ENCODE measurements at regions not wholly inside any gene's neighbourhood (a gene's known extent, or its start where the extent isn't known, plus 50 kb on each side); places are given as distances from the start of the nearest gene placed in this dataset.
"Not testable (repeated sequence)": the region's sequence is repeated elsewhere in the genome, so short reads cannot be mapped to it uniquely, and the experiment has no call there.

- TF ChIP-seq, protein P1, sequence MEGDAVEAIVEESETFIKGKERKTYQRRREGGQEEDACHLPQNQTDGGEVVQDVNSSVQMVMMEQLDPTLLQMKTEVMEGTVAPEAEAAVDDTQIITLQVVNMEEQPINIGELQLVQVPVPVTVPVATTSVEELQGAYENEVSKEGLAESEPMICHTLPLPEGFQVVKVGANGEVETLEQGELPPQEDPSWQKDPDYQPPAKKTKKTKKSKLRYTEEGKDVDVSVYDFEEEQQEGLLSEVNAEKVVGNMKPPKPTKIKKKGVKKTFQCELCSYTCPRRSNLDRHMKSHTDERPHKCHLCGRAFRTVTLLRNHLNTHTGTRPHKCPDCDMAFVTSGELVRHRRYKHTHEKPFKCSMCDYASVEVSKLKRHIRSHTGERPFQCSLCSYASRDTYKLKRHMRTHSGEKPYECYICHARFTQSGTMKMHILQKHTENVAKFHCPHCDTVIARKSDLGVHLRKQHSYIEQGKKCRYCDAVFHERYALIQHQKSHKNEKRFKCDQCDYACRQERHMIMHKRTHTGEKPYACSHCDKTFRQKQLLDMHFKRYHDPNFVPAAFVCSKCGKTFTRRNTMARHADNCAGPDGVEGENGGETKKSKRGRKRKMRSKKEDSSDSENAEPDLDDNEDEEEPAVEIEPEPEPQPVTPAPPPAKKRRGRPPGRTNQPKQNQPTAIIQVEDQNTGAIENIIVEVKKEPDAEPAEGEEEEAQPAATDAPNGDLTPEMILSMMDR (IDR thresholded peaks at IDR 0.05; ENCODE audit: insufficient read depth, low read length): no peak
- DNase-seq (ENCODE audit: low read depth): no peak
- no peak overlapping the region for H3K4me3 ChIP-seq (ENCODE audit: low read depth, low read length)
These were observed 197.6 kb upstream of the SMLR1 start for GRCh38 chr6:130629640-130630039.

GRCh38 chr6:130632277-130632676 is 194.9 kb upstream of the SMLR1 start:
- no peak overlapping the region for H3K4me3 ChIP-seq (ENCODE audit: low read depth, low read length)
- TF ChIP-seq, protein P1 (IDR thresholded peaks at IDR 0.05; ENCODE audit: insufficient read depth, low read length): no peak
- peak; percentile 45 for DNase-seq (ENCODE audit: low read depth)

DNA sequence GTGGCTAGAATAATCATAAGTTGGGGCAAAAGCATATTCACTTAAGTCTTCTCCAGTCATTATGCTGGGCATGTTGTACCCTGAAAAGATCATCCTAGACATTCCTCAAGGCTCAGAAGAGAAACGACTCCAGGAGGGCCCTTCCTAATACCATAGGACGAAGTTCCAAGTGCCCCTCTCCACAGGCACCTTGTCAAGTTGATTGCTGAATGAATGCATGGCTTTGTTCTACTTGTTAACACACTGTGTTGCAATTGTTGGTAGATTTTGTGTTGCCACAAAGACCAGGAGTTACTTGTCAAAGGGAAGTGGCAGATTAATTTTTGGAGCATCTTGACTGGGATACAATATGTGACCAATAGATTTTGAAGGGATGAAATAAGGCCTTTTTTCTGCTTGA is 194.3 kb upstream of the SMLR1 start:
- TF ChIP-seq, protein P1 (IDR thresholded peaks at IDR 0.05; ENCODE audit: insufficient read depth, low read length): no peak
- DNase-seq (ENCODE audit: low read depth): no peak
- H3K4me3 ChIP-seq (ENCODE audit: low read depth, low read length): no peak overlapping the region

DNA sequence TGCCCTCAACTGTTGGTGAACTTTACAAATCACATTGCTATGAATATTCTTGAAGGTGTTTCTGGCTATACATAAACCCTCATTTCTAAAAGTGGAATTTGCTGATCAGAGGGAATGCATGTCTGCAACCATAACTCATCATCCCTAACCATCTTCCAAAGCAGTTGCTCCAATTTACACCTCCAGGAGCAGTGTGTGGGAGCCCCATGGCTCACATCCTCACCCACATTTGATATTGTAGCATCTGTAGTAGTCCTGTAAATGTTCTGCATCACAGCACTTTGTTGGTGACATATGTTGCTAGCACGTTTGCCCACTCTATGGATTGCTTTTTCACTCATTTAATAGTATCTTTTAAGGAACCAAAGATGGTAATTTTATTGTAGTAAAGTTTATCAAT is 183.8 kb upstream of the SMLR1 start:
- TF ChIP-seq, protein P1 (IDR thresholded peaks at IDR 0.05; ENCODE audit: insufficient read depth, low read length): no peak
- DNase-seq (ENCODE audit: low read depth): no peak
- no peak overlapping the region for H3K4me3 ChIP-seq (ENCODE audit: low read depth, low read length)

GRCh38 chr6:130644175-130644574 is 183.0 kb upstream of the SMLR1 start:
- TF ChIP-seq, protein P1 (IDR thresholded peaks at IDR 0.05; ENCODE audit: insufficient read depth, low read length): no peak
- H3K4me3 ChIP-seq (ENCODE audit: low read depth, low read length): no peak overlapping the region
- DNase-seq (ENCODE audit: low read depth): no peak

DNA sequence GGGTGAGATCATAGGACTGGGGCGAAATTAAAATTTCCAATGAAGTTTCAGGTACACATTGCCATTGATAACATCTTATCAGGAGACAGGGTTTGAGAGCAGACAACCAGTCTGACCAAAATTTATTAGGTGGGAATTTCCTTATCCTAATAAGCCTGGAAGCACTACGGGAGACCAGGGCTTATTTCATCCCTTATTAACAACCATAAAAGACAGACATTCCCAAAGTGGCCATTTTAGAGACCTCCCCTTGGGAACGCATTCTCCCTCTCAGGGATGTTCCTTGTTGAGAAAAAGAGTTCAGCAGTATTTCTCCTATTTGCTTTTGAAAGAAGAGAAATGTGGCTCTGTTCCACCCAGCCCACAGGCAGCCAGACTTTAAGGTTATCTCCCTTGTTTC is 182.4 kb upstream of the SMLR1 start:
- DNase-seq (ENCODE audit: low read depth); H3K4me3 ChIP-seq (ENCODE audit: low read depth, low read length): not testable (repeated sequence)

GRCh38 chr6:130647246-130647645 is 180.0 kb upstream of the SMLR1 start:
- DNase-seq (ENCODE audit: low read depth): peak; percentile 81
- H3K4me3 ChIP-seq (ENCODE audit: low read depth, low read length): no peak overlapping the region
- TF ChIP-seq, protein P1 (IDR thresholded peaks at IDR 0.05; ENCODE audit: insufficient read depth, low read length): no peak
